HepG2 (cell line): ENCODE measurements at regions not wholly inside any gene's neighbourhood (a gene's known extent, or its start where the extent isn't known, plus 50 kb on each side); places are given as distances from the start of the nearest gene placed in this dataset.

Experiments used
- ATAC-seq: fragments of 200-7000 bp; cut with Tn5 transposase; 3 replicates; pipeline ENCODE4 v1.9.1; 2020; ENCODE audit warnings: mild to moderate bottlenecking, moderate library complexity
- BruUV-seq: library from RNA; stranded (reverse); fragments of 400-500 nt; replicated peaks from 2 replicates; lab custom pipeline; 2021; lab: Mats Ljungman, UMichigan
- CTCF ChIA-PET: fragments of 300-600 bp; formaldehyde crosslinking; extraction: SDS; loops from one replicate; lab custom pipeline; 2021; ENCODE audit warnings: low total read pairs, inconsistent platforms, low intra/inter-chr PET ratio; lab: Yijun Ruan, JAX
- POLR2A ChIA-PET: fragments of 350-600 bp; sonication (Branson Sonifier 250); formaldehyde crosslinking; loops from one replicate; lab custom pipeline; 2020; ENCODE audit warnings: antibody characterized with exemption, inconsistent platforms; lab: Yijun Ruan, JAX
- DNase-seq: peaks from one replicate; pipeline ENCODE4 v3.0.0-alpha.2; 2015; ENCODE audit warnings: low spot score
- FAIRE-seq: peaks from 3 replicates; lab custom pipeline; 2011; peaks lifted over from hg19 to GRCh38; lab: Jason Lieb, UNC
- H2AFZ ChIP-seq: one replicate; pipeline ENCODE4 v1.6.1; 2011; ENCODE audit warnings: low read length, inconsistent platforms
- H3K27ac ChIP-seq: fragments of 300-600 bp; 3 replicates; pipeline ENCODE4 v1.8.0; 2011; ENCODE audit warnings: mixed run types, mild to moderate bottlenecking, mixed read lengths, low read length, inconsistent platforms; ENCODE audit not compliant: insufficient read depth; ENCODE audit errors: extremely low read length
- H3K27me3 ChIP-seq, 2 experiments: fragments of 200-600 bp in 1 of 2; 2 replicates in 1 of 2; 3 replicates in 1 of 2; pipeline versions ENCODE4 v1.6.0 to v1.8.0; 2011; ENCODE audit warnings: low read length in 2 of 2, mild to moderate bottlenecking in 2 of 2, moderate library complexity in 2 of 2, inconsistent platforms in 1 of 2; ENCODE audit not compliant: insufficient read depth in 2 of 2, control insufficient read depth in 1 of 2
- H3K36me3 ChIP-seq, 2 experiments: fragments of 200-600 bp in 1 of 2; replicated peaks in 1 of 2; 2 replicates in 1 of 2; 3 replicates in 1 of 2; pipeline versions ENCODE4 v1.5.1 to v1.8.0; 2011; ENCODE audit warnings: low read length in 2 of 2, inconsistent platforms in 1 of 2; ENCODE audit not compliant: insufficient read depth in 2 of 2, control insufficient read depth in 1 of 2
- H3K4me1 ChIP-seq: 2 replicates; pipeline ENCODE4 v1.5.1; 2012; ENCODE audit warnings: low read length, inconsistent platforms; ENCODE audit not compliant: insufficient read depth
- H3K4me2 ChIP-seq: 2 replicates; pipeline ENCODE4 v1.6.0; 2011; ENCODE audit warnings: low read depth, low read length, inconsistent platforms
- H3K4me3 ChIP-seq, 3 experiments: fragments of 200-600 bp in 1 of 3; sonication (generic), shearing (Covaris generic) in 1 of 3; replicated peaks in 1 of 3; 2 replicates each; pipeline ENCODE4 v1.5.1; 2011 to 2016; ENCODE audit warnings: low read length in 3 of 3, inconsistent platforms in 2 of 3, low read depth in 2 of 3, mild to moderate bottlenecking in 2 of 3, control low read depth in 1 of 3, mixed read lengths in 1 of 3; ENCODE audit not compliant: insufficient read depth in 1 of 3
- H3K79me2 ChIP-seq: one replicate; pipeline ENCODE4 v1.6.1; 2011; ENCODE audit warnings: low read length, inconsistent platforms; ENCODE audit not compliant: insufficient read depth
- H3K9ac ChIP-seq: 2 replicates; pipeline ENCODE4 v1.6.0; 2011; ENCODE audit warnings: mild to moderate bottlenecking, low read depth, low read length, inconsistent platforms; ENCODE audit not compliant: insufficient read depth
- H3K9me3 ChIP-seq: 2 replicates; pipeline ENCODE4 v1.5.1; 2012; ENCODE audit warnings: mild to moderate bottlenecking, low read length
- H4K20me1 ChIP-seq: 2 replicates; pipeline ENCODE4 v1.6.0; 2011; ENCODE audit warnings: inconsistent platforms, mild to moderate bottlenecking, low read length, moderate library complexity; ENCODE audit not compliant: insufficient read depth
- BCL6 ChIP-seq: IDR thresholded peaks from 2 replicates; pipeline ENCODE4 v1.6.1; 2016; ENCODE audit warnings: missing genetic modification reagents, missing compliant biosample characterization
- DZIP1 ChIP-seq: sonication (generic); formaldehyde crosslinking; IDR thresholded peaks from 2 replicates; pipeline ENCODE4 v1.5.0; 2020; ENCODE audit warnings: mild to moderate bottlenecking, missing genetic modification reagents
- GFI1 ChIP-seq: sonication (generic); formaldehyde crosslinking; IDR thresholded peaks from 2 replicates; pipeline ENCODE4 v1.5.0; 2020; ENCODE audit warnings: missing genetic modification reagents, mild to moderate bottlenecking, borderline replicate concordance
- JUN ChIP-seq: sonication (generic); formaldehyde crosslinking; IDR thresholded peaks from 2 replicates; pipeline ENCODE4 v1.4.0; 2020; ENCODE audit warnings: mild to moderate bottlenecking, missing genetic modification reagents
- NKX3-1 ChIP-seq: sonication (generic); formaldehyde crosslinking; IDR thresholded peaks from 2 replicates; pipeline ENCODE4 v1.5.0; 2020; ENCODE audit warnings: missing genetic modification reagents
- NR1H2 ChIP-seq: sonication (generic); formaldehyde crosslinking; IDR thresholded peaks from 2 replicates; pipeline ENCODE4 v1.8.1; 2022; ENCODE audit warnings: low read depth, missing genetic modification reagents, borderline replicate concordance
- REPIN1 ChIP-seq: sonication (generic); formaldehyde crosslinking; IDR thresholded peaks from 2 replicates; pipeline ENCODE4 v1.8.0; 2022; ENCODE audit warnings: missing genetic modification reagents, low read depth, mild to moderate bottlenecking, borderline replicate concordance
- SIX4 ChIP-seq: sonication (generic); formaldehyde crosslinking; IDR thresholded peaks from 2 replicates; pipeline ENCODE4 v1.4.0; 2020; ENCODE audit warnings: missing genetic modification reagents
- SMAD3 ChIP-seq: sonication (generic); formaldehyde crosslinking; IDR thresholded peaks from 2 replicates; pipeline ENCODE4 v1.4.0; 2020; ENCODE audit warnings: missing genetic modification reagents
- SRF ChIP-seq: IDR thresholded peaks from 2 replicates; pipeline ENCODE4 v1.6.1; 2011; ENCODE audit warnings: mild to moderate bottlenecking, low read depth, low read length, moderate library complexity
- THRA ChIP-seq: sonication (generic); formaldehyde crosslinking; IDR thresholded peaks from 2 replicates; pipeline ENCODE4 v1.4.0; 2020; ENCODE audit warnings: missing genetic modification reagents, borderline replicate concordance
- TP53 ChIP-seq: sonication (generic); formaldehyde crosslinking; conservative IDR thresholded peaks from 2 replicates; pipeline ENCODE4 v1.4.0; 2020; ENCODE audit warnings: missing genetic modification reagents
- ZBTB1 ChIP-seq: sonication (generic); formaldehyde crosslinking; IDR thresholded peaks from 2 replicates; pipeline ENCODE4 v1.4.0; 2020; ENCODE audit warnings: missing genetic modification reagents, borderline replicate concordance
- ZBTB43 ChIP-seq: sonication (generic); formaldehyde crosslinking; conservative IDR thresholded peaks from 2 replicates; pipeline ENCODE4 v1.4.0; 2020; ENCODE audit warnings: missing genetic modification reagents
- ZNF136 ChIP-seq: sonication (generic); formaldehyde crosslinking; IDR thresholded peaks from 2 replicates; pipeline ENCODE4 v1.8.1; 2022; ENCODE audit warnings: low read depth, mild to moderate bottlenecking, moderate library complexity, missing genetic modification reagents
- ZNF44 ChIP-seq: sonication (generic); formaldehyde crosslinking; IDR thresholded peaks from 2 replicates; pipeline ENCODE4 v1.5.1; 2020; ENCODE audit warnings: mild to moderate bottlenecking, missing genetic modification reagents
- ZNF496 ChIP-seq: sonication (generic); formaldehyde crosslinking; IDR thresholded peaks from 2 replicates; pipeline ENCODE4 v1.8.1; 2023; ENCODE audit warnings: mild to moderate bottlenecking, moderate library complexity, missing genetic modification reagents; ENCODE audit not compliant: insufficient replicate concordance
- ZNF558 ChIP-seq: sonication (generic); formaldehyde crosslinking; IDR thresholded peaks from 2 replicates; pipeline ENCODE4 v1.9.0; 2022; ENCODE audit warnings: mild to moderate bottlenecking, missing genetic modification reagents, borderline replicate concordance
- ZNF567 ChIP-seq: sonication (generic); formaldehyde crosslinking; IDR thresholded peaks from 2 replicates; pipeline ENCODE4 v1.8.1; 2023; ENCODE audit warnings: mild to moderate bottlenecking, missing genetic modification reagents, borderline replicate concordance
- ZNF572 ChIP-seq: sonication (generic); formaldehyde crosslinking; IDR thresholded peaks from 2 replicates; pipeline ENCODE4 v1.5.1; 2020; ENCODE audit warnings: mild to moderate bottlenecking, missing genetic modification reagents
- WGBS: methylation state at CpG from one replicate; pipeline ENCODE4 v1.1.6; 2017; ENCODE audit warnings: low lambda C conversion rate; 5-methylcytosine and 5-hydroxymethylcytosine counted together
- in situ Hi-C: cut with HindIII; loops from 2 replicates; pipeline ENCODE4 v1.10.0; 2017; ENCODE audit warnings: low pct_unique_long_range_greater_than_20kb; ENCODE audit not compliant: extremely low pct_ligation_motif_present
- intact Hi-C: fragments of 100-400 bp; cut with micrococcal nuclease; formaldehyde crosslinking; loops from one replicate; pipeline ENCODE4 v1.10.0; 2022; ENCODE audit not compliant: unreplicated experiment

- Histone ChIP-seq H2AFZ (no peak overlapping the region), H3K4me2 (no peak overlapping the region), H3K9me3 (peaks cover 7% of the 10 kb centered on the region; the same call in 1 of the 2 replicates), H3K27me3 (no peaks in the 10 kb centered on the region), H3K36me3 (no peaks in the 10 kb centered on the region), H3K27ac (no peak overlapping the region), H3K9ac (no peak overlapping the region), H4K20me1 (no peaks in the 10 kb centered on the region), H3K79me2 (no peaks in the 10 kb centered on the region), H3K4me1 (no peaks in the 10 kb centered on the region), H3K4me3 (no peak overlapping the region)
- ChIA-PET POLR2A (no interaction called here), CTCF (no interaction called here)
- no TSS peak for BruUV-seq
- 0% methylated on average over 1 of the region's 5 CpGs for WGBS
- intact Hi-C loops (no loop called here), in situ Hi-C loops (loop anchor here (10.0 kb wide), 1 partner anchor 59 kb away; no protein-coding TSS in a partner anchor)
- DNase-seq (no peak), FAIRE-seq (no peak), ATAC-seq (no peak)
- TF ChIP-seq BCL6 (CRISPR knock-in tag) = no peak
- TF ChIP-seq SMAD3 (CRISPR knock-in tag) = no peak
- no peak for TF ChIP-seq TP53 (CRISPR knock-in tag)
- no peak for TF ChIP-seq ZBTB43 (CRISPR knock-in tag)
- TF ChIP-seq SIX4 (CRISPR knock-in tag) = no peak
- TF ChIP-seq NKX3-1 = no peak
- TF ChIP-seq GFI1 = no peak
- TF ChIP-seq ZNF558 (CRISPR knock-in tag) = no peak
- no peak for TF ChIP-seq ZBTB1 (CRISPR knock-in tag)
- no peak for TF ChIP-seq ZNF44 (CRISPR knock-in tag)
- no peak for TF ChIP-seq NR1H2 (CRISPR knock-in tag)
- TF ChIP-seq ZNF567 (CRISPR knock-in tag) = no peak
- no peak for TF ChIP-seq ZNF136 (CRISPR knock-in tag)
- no peak for TF ChIP-seq DZIP1 (CRISPR knock-in tag)
- no peak for TF ChIP-seq JUN
- no peak for TF ChIP-seq SRF
- TF ChIP-seq ZNF572 (CRISPR knock-in tag) = no peak
- TF ChIP-seq THRA (CRISPR knock-in tag) = no peak
- no peak for TF ChIP-seq ZNF496 (CRISPR knock-in tag)
- TF ChIP-seq REPIN1 (CRISPR knock-in tag) = no peak
These were observed 583.9 kb downstream of the BCOR start for GRCh38 chrX:39513836-39514235.
